PC-9 (cell line): ENCODE measurements at regions not wholly inside any gene's neighbourhood (a gene's known extent, or its start where the extent isn't known, plus 50 kb on each side); places are given as distances from the start of the nearest gene placed in this dataset.

ENCODE experiments used
- CTCF ChIP-seq: fragments of 200-600 bp; sonication (generic); conservative IDR thresholded peaks from 2 replicates; pipeline ENCODE4 v1.6.1; 2017; ENCODE audit warnings: mixed run types, antibody characterized with exemption, mild to moderate bottlenecking, moderate library complexity
- EZH2 ChIP-seq: fragments of 200-600 bp; sonication (generic); IDR thresholded peaks from 2 replicates; pipeline ENCODE4 v1.8.0; 2017; ENCODE audit warnings: antibody characterized with exemption, low read depth

- TF ChIP-seq CTCF (no peak), EZH2 (no peak)
Observed at GRCh38 chr2:185428000-185428399, 310.6 kb upstream of the FSIP2 start.
